ENCODE measurements at regions not wholly inside any gene's neighbourhood (a gene's known extent, or its start where the extent isn't known, plus 50 kb on each side); places are given as distances from the start of the nearest gene placed in this dataset.
"Not testable (repeated sequence)": the region's sequence is repeated elsewhere in the genome, so short reads cannot be mapped to it uniquely, and the experiment has no call there.

- no peak for DNase-seq (ENCODE audit: low read depth, low spot score)
These were observed 281.3 kb upstream of the ANKRD50 start for GRCh38 chr4:124993838-124994237.

DNA sequence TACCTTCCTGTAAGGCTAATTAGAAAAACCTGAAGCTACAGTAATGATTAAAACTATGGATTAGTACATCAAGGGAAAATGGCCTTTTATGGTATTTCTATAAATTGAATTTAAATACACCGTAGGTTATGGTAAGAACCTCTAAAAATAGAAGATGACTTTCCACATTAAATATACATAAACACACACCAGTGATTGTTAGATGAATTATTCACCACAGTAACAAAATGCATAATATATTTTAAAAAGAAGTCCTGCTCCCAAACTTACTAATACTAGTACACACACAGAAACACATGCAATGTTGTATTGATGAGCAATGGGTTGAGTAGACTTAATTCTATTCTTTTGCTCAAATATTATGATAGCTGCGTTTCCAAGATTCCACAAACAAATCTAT, 277.9 kb upstream of the ANKRD50 start:
- DNase-seq (ENCODE audit: low read depth, low spot score) = no peak

DNA sequence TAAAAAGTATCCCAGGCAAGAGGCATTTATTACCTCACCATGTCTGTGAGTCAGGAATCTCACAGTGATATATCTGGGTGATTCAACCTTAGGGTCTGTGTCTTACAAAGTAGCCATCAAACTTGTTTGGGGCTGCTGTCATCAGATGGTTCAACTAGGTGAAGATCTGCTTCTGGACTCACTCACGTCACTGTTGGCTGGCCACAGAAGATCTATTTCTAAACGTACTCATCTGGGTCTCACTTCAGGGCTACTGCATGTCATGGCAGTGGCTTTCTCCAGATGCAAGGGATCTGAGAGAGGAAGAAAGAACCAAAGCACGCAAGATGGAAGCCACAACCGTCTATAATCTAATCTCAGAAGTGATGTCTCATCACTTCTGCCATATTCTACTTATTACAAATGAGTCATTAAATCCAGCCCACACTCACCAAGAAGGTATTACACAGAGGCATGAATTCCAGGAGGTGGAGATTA, 267.8 kb upstream of the ANKRD50 start:
- DNase-seq (ENCODE audit: low read depth, low spot score) = no peak

GRCh38 chr4:124978536-124978935, 266.0 kb upstream of the ANKRD50 start:
- DNase-seq (ENCODE audit: low read depth, low spot score) = not testable (repeated sequence)

- DNase-seq (ENCODE audit: low read depth, low spot score) = no peak
These were observed 264.5 kb upstream of the ANKRD50 start for GRCh38 chr4:124977045-124977444.

DNA sequence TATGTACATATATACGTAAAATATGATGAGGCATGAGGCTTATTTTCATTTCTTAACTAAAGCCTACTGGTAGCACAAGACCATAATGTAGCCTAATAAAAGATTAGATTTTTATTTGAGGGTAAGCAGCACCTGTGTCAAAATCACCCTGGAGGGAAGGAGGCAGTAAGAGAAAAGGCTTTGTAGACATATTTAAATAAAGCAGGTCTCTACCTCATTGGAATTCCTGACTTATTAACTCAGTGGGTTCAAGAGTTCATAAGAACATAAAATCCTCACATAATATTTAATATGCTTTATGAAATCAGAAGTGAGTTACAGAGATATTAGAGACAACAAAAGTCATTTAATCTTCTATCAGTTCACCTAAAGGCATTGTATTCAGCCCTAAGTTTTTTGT, 261.6 kb upstream of the ANKRD50 start:
- no peak for DNase-seq (ENCODE audit: low read depth, low spot score)

- no peak for DNase-seq (ENCODE audit: low read depth, low spot score)
These were observed 261.2 kb upstream of the ANKRD50 start for GRCh38 chr4:124973716-124974115.

GRCh38 chr4:124970011-124970410, 257.5 kb upstream of the ANKRD50 start:
- DNase-seq (ENCODE audit: low read depth, low spot score) = no peak

- no peak for DNase-seq (ENCODE audit: low read depth, low spot score)
These were observed 253.0 kb upstream of the ANKRD50 start for GRCh38 chr4:124965497-124965891.

DNA sequence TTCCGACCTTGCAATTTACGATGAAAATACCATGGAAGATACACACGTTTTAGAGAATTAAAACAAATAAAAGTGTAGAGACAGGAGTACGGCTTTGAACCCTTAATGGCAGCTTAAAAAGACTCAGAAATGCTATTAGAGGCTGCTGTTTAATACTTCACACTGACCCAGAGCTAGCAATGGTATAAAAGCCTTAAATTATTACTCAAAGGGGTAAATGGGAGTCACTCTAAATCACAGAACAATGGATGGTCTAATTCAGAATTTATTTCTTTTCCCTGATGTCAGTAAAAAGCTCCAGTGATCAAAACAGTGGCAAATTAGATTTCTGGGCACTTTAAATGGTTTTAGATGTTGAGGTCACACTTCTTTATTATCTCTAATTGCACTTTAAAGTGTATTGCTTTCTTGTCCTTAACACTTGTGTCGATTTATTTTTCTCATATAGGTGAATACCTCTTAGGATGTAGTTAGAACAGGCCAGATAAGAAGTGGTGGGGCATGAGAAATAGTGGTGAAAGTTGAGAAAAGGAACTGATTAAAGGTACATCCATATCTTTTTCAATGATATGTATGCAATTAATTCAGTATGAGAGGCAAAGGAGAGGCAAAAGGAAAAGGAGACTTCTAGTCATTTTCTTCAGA, 252.4 kb upstream of the ANKRD50 start:
- DNase-seq (ENCODE audit: low read depth, low spot score) = no peak

DNA sequence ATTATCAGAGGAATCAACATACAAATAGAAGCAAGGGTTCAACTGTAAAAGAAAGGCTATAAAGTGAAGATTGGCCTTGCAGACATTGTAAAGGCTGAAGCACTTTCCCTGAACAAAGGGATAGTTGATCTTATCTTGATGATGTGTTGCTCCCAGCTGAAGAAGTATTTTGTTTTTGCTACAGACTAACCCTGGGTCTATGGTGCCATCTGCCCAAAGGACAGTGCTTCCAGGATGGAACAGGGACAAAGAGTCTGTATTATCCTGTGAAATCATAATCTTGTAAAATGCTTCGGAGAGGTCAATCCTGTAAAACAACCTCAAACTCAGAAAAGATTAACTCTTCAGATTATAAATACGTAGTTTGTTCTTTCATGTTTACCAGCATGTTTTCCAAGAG, 251.7 kb upstream of the ANKRD50 start:
- DNase-seq (ENCODE audit: low read depth, low spot score) = no peak

DNA sequence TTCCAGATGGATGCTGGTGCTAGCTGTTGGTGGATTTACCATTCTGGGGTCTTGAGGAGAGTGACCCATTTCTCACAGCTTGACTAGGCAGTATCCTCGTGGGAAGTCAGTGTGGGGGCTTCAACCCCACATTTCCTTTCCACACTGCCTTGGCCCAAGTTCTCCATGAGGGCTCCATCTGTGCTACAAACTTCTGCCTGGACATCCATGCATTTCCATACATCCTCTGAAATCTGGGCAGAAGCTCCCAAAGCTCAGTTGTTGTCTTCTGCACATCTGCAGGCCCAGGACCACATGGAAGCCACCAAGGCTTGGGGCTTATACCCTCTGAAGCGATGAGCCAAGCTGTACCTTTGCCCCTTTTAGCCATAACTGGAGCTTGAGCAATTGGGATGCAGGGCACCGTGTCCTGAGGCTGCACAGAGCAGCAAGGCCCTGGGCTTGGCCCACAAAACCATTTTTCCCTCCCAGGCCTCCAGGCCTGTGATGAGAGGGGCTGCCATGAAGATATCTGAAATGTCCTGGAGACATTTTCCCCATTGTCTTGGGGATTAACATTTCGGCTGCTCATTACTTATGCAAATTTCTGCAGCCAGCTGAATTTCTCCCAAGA, 248.7 kb upstream of the ANKRD50 start:
- DNase-seq (ENCODE audit: low read depth, low spot score) = no peak

GRCh38 chr4:124958847-124959246, 246.3 kb upstream of the ANKRD50 start:
- DNase-seq (ENCODE audit: low read depth, low spot score) = no peak

DNA sequence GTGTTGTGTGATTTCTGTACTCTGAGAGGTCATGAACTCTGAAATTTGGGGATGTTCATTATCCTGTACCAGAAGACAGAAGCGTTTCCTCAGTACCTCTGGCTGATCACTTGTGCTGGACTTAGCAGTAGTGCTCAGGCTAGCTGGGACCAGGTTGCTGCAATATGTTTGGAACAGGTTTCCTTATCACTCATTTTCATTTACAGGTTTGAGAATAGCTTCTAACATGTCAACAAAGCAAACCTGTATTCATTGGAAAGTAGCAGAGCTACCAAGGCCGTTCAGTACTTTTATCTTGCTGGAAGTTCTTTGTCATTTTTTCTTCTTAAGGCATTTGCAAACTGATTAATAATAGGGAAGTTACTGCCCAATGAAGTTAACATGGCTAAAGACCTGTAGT, 242.9 kb upstream of the ANKRD50 start:
- DNase-seq (ENCODE audit: low read depth, low spot score) = no peak

- DNase-seq (ENCODE audit: low read depth, low spot score) = no peak
These were observed 241.5 kb upstream of the ANKRD50 start for GRCh38 chr4:124954046-124954445.

GRCh38 chr4:124953486-124953885, 241.0 kb upstream of the ANKRD50 start:
- no peak for DNase-seq (ENCODE audit: low read depth, low spot score)

- DNase-seq (ENCODE audit: low read depth, low spot score) = no peak
These were observed 240.5 kb upstream of the ANKRD50 start for GRCh38 chr4:124953061-124953460.

DNA sequence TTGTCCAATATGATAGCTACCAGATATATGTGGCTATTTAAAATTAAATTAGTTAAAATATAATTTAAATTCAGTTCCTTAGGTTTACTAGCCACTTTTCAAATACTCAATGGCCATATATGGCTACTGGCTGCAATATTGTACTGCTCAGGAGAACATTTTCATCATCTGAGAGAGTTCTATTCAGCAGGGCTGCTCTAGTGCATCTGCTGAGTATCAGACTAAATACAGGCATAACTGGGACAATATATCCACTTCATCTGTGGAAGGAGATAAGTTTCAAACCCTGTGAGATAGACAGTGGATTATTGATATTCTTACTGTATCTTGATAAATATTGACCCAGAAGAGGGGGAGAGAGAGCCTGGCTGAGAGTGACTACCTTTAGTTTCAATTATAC, 240.1 kb upstream of the ANKRD50 start:
- DNase-seq (ENCODE audit: low read depth, low spot score) = no peak

GRCh38 chr4:124948976-124949597, 236.6 kb upstream of the ANKRD50 start:
- no peak for DNase-seq (ENCODE audit: low read depth, low spot score)

- DNase-seq (ENCODE audit: low read depth, low spot score) = no peak
These were observed 235.2 kb upstream of the ANKRD50 start for GRCh38 chr4:124947622-124948265.

GRCh38 chr4:124946696-124947095, 234.2 kb upstream of the ANKRD50 start:
- no peak for DNase-seq (ENCODE audit: low read depth, low spot score)

- DNase-seq (ENCODE audit: low read depth, low spot score) = no peak
These were observed 232.9 kb upstream of the ANKRD50 start for GRCh38 chr4:124945422-124945821.

GRCh38 chr4:124943938-124944337, 231.4 kb upstream of the ANKRD50 start:
- DNase-seq (ENCODE audit: low read depth, low spot score) = no peak

Data from ELF-1 (cell line).